ENCODE measurements at regions not wholly inside any gene's neighbourhood (a gene's known extent, or its start where the extent isn't known, plus 50 kb on each side); places are given as distances from the start of the nearest gene placed in this dataset.
"Not testable (repeated sequence)": the region's sequence is repeated elsewhere in the genome, so short reads cannot be mapped to it uniquely, and the experiment has no call there.

- BruUV-seq (replicated peaks); H3K4me2 ChIP-seq (ENCODE audit: low read depth, low read length); H4K20me1 ChIP-seq (ENCODE audit: insufficient read depth, low read length); H3K27ac ChIP-seq (ENCODE audit: extremely low read length, insufficient read depth, low read length); FAIRE-seq; H3K4me3 ChIP-seq (replicated peaks in 1 of 3; ENCODE audit: insufficient read depth in 1 of 3, low read depth in 2 of 3, low read length in 3 of 3); H3K4me1 ChIP-seq (ENCODE audit: insufficient read depth, low read length); H3K9me3 ChIP-seq (ENCODE audit: low read length); DNase-seq (ENCODE audit: low spot score); intact Hi-C loops (cut with micrococcal nuclease; ENCODE audit: unreplicated experiment); H3K27me3 ChIP-seq (ENCODE audit: control insufficient read depth in 1 of 2, insufficient read depth in 2 of 2, low read length in 2 of 2); H3K36me3 ChIP-seq (replicated peaks in 1 of 2; ENCODE audit: control insufficient read depth in 1 of 2, insufficient read depth in 2 of 2, low read length in 2 of 2); H3K79me2 ChIP-seq (ENCODE audit: insufficient read depth, low read length); POLR2A ChIA-PET; ATAC-seq; H3K9ac ChIP-seq (ENCODE audit: insufficient read depth, low read depth, low read length); CTCF ChIA-PET (ENCODE audit: low intra/inter-chr PET ratio, low total read pairs); H2AFZ ChIP-seq (ENCODE audit: low read length): not testable (repeated sequence)
- 47% methylated on average over 6 of the region's 6 CpGs for WGBS (ENCODE audit: low lambda C conversion rate)
- TF ChIP-seq MAFF (IDR thresholded peaks at IDR 0.05; ENCODE audit: low read depth, low read length) = peak; percentile 30; the same call in 1 of the 2 replicates
- TF ChIP-seq NFYB (CRISPR knock-in tag; IDR thresholded peaks at IDR 0.05) = peak; percentile 51; the same call in 1 of the 2 replicates
- peak in 1 of 2 experiments; percentile 34; a peak in 2 of 4 replicates for TF ChIP-seq MAFK (conservative IDR thresholded peaks at IDR 0.05 in 1 of 2, IDR thresholded peaks at IDR 0.05 in 1 of 2; ENCODE audit: low read length in 2 of 2)
- in situ Hi-C loops (cut with HindIII; ENCODE audit: extremely low pct_ligation_motif_present, low pct_unique_long_range_greater_than_20kb) = loop anchor here (25.0 kb wide), 1 partner anchor 810 kb away; no protein-coding TSS in a partner anchor
Observed at GRCh38 chr20:41727681-41728080, 109.5 kb upstream of the CHD6 start.

GRCh38 chr20:41726727-41727126 lies 108.5 kb upstream of the CHD6 start:
- Histone ChIP-seq H3K27ac (ENCODE audit: extremely low read length, insufficient read depth, low read length) (no peak overlapping the region), H3K4me1 (ENCODE audit: insufficient read depth, low read length) (no peaks in the 10 kb centered on the region), H2AFZ (ENCODE audit: low read length) (no peak overlapping the region), H3K27me3 (ENCODE audit: control insufficient read depth in 1 of 2, insufficient read depth in 2 of 2, low read length in 2 of 2) (peaks cover 0 to 7% of the 10 kb centered on the region in 2 experiments; a peak in 1 of 5 replicates), H3K36me3 (replicated peaks in 1 of 2; ENCODE audit: control insufficient read depth in 1 of 2, insufficient read depth in 2 of 2, low read length in 2 of 2) (no peaks in the 10 kb centered on the region), H3K9me3 (ENCODE audit: low read length) (no peaks in the 10 kb centered on the region), H4K20me1 (ENCODE audit: insufficient read depth, low read length) (no peaks in the 10 kb centered on the region), H3K4me2 (ENCODE audit: low read depth, low read length) (no peak overlapping the region), H3K4me3 (replicated peaks in 1 of 3; ENCODE audit: insufficient read depth in 1 of 3, low read depth in 2 of 3, low read length in 3 of 3) (no peak overlapping the region), H3K79me2 (ENCODE audit: insufficient read depth, low read length) (no peaks in the 10 kb centered on the region), H3K9ac (ENCODE audit: insufficient read depth, low read depth, low read length) (no peak overlapping the region)
- ChIA-PET POLR2A (no interaction called here), CTCF (ENCODE audit: low intra/inter-chr PET ratio, low total read pairs) (no interaction called here)
- FAIRE-seq (no peak), DNase-seq (ENCODE audit: low spot score) (no peak), ATAC-seq (no peak)
- intact Hi-C loops (cut with micrococcal nuclease; ENCODE audit: unreplicated experiment) (no loop called here), in situ Hi-C loops (cut with HindIII; ENCODE audit: extremely low pct_ligation_motif_present, low pct_unique_long_range_greater_than_20kb) (loop anchor here (25.0 kb wide), 1 partner anchor 811 kb away; no protein-coding TSS in a partner anchor)
- 15% methylated on average over 4 of the region's 4 CpGs for WGBS (ENCODE audit: low lambda C conversion rate)
- BruUV-seq (replicated peaks) = no TSS peak
- TF ChIP-seq ZNF784 (CRISPR knock-in tag; IDR thresholded peaks at IDR 0.05; ENCODE audit: borderline replicate concordance) = no peak
- no peak for TF ChIP-seq ZBTB26 (CRISPR knock-in tag; IDR thresholded peaks at IDR 0.05; ENCODE audit: borderline replicate concordance)
- TF ChIP-seq ZKSCAN5 (CRISPR knock-in tag; IDR thresholded peaks at IDR 0.05) = no peak
- TF ChIP-seq HNF4A (CRISPR knock-in tag; IDR thresholded peaks at IDR 0.05) = no peak
- TF ChIP-seq ZNF275 (CRISPR knock-in tag; IDR thresholded peaks at IDR 0.05; ENCODE audit: borderline replicate concordance) = no peak
- TF ChIP-seq ZNF777 (CRISPR knock-in tag; IDR thresholded peaks at IDR 0.05) = no peak
- no peak for TF ChIP-seq SALL2 (CRISPR knock-in tag; IDR thresholded peaks at IDR 0.05)
- no peak for TF ChIP-seq MED13 (CRISPR knock-in tag; IDR thresholded peaks at IDR 0.05)
- TF ChIP-seq ZNF780A (CRISPR knock-in tag; IDR thresholded peaks at IDR 0.05) = no peak
- TF ChIP-seq ZNF281 (CRISPR knock-in tag; IDR thresholded peaks at IDR 0.05; ENCODE audit: borderline replicate concordance) = no peak
